Spleen (tissue), 7 donors: ENCODE measurements at regions not wholly inside any gene's neighbourhood (a gene's known extent, or its start where the extent isn't known, plus 50 kb on each side); places are given as distances from the start of the nearest gene placed in this dataset.

ENCODE experiments used
- POLR2A ChIP-seq, 3 donors: fragments of 450-650 bp; IDR thresholded peaks; one replicate each; pipeline ENCODE4 v1.5.1; 2017; ENCODE audit warnings: antibody characterized with exemption in 3 of 3, mild to moderate bottlenecking in 1 of 3
- POLR2AphosphoS5 ChIP-seq, 3 donors: sonication (generic); formaldehyde crosslinking; IDR thresholded peaks; one replicate each; pipeline ENCODE4 v1.5.1; 2017; ENCODE audit warnings: antibody characterized with exemption in 3 of 3
- TF ChIP-seq, protein P1 (sequence below), 11 experiments: fragments of 200-600 bp in 7 of 11; fragments of 450-650 bp in 4 of 11; sonication (generic) in 4 of 11; IDR thresholded peaks in 8 of 11; conservative IDR thresholded peaks in 3 of 11; 1 replicate in 7 of 11; 2 replicates in 4 of 11; pipeline versions ENCODE4 v1.4.0 to v1.8.0; 2016 to 2021; ENCODE audit warnings: antibody characterized with exemption in 11 of 11, inconsistent platforms in 4 of 11, mild to moderate bottlenecking in 1 of 11
- donor health status: DM: no; HTN: no; CAD: no; lungs with moderate emphysema.
- donor health status: DM: no; HTN: no; CAD: no.
- donor health status: DM: no; HTN: no; CAD: no.

DNA sequence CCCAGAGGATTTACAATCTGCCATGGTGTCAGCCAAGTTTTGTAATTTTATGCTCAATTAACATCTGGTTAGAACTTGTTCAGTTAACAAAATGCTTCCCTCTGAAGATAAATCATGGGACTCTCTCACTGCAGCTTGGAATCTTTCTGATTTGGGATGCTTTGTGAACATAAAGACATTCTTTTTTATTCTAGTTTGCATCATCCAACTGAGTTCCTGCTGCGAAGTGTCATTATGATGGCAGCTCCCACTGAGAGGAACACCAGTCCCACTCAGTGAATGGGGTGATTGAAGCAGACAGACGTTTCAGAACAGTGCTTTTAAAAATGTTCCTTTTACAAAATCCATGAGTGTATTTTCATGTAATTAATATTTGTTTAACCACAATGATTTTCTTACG is 863.8 kb downstream of the TLE4 start:
- TF ChIP-seq, protein P1, sequence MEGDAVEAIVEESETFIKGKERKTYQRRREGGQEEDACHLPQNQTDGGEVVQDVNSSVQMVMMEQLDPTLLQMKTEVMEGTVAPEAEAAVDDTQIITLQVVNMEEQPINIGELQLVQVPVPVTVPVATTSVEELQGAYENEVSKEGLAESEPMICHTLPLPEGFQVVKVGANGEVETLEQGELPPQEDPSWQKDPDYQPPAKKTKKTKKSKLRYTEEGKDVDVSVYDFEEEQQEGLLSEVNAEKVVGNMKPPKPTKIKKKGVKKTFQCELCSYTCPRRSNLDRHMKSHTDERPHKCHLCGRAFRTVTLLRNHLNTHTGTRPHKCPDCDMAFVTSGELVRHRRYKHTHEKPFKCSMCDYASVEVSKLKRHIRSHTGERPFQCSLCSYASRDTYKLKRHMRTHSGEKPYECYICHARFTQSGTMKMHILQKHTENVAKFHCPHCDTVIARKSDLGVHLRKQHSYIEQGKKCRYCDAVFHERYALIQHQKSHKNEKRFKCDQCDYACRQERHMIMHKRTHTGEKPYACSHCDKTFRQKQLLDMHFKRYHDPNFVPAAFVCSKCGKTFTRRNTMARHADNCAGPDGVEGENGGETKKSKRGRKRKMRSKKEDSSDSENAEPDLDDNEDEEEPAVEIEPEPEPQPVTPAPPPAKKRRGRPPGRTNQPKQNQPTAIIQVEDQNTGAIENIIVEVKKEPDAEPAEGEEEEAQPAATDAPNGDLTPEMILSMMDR (IDR thresholded peaks at IDR 0.05 in 8 of 11, conservative IDR thresholded peaks at IDR 0.05 in 3 of 11), result no peak
- no peak for TF ChIP-seq POLR2A (IDR thresholded peaks at IDR 0.05)
- no peak for TF ChIP-seq POLR2AphosphoS5 (IDR thresholded peaks at IDR 0.05)
